ENCODE measurements at regions not wholly inside any gene's neighbourhood (a gene's known extent, or its start where the extent isn't known, plus 50 kb on each side); places are given as distances from the start of the nearest gene placed in this dataset.

GRCh38 chr6:112574190-112574589 is 227.1 kb downstream of the RFPL4B start:
- DNase-seq (ENCODE audit: low read depth): no peak
- no peaks in the 10 kb centered on the region for H3K27me3 ChIP-seq (ENCODE audit: control insufficient read depth, insufficient read depth, low read length)
- TF ChIP-seq, protein P1, sequence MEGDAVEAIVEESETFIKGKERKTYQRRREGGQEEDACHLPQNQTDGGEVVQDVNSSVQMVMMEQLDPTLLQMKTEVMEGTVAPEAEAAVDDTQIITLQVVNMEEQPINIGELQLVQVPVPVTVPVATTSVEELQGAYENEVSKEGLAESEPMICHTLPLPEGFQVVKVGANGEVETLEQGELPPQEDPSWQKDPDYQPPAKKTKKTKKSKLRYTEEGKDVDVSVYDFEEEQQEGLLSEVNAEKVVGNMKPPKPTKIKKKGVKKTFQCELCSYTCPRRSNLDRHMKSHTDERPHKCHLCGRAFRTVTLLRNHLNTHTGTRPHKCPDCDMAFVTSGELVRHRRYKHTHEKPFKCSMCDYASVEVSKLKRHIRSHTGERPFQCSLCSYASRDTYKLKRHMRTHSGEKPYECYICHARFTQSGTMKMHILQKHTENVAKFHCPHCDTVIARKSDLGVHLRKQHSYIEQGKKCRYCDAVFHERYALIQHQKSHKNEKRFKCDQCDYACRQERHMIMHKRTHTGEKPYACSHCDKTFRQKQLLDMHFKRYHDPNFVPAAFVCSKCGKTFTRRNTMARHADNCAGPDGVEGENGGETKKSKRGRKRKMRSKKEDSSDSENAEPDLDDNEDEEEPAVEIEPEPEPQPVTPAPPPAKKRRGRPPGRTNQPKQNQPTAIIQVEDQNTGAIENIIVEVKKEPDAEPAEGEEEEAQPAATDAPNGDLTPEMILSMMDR (IDR thresholded peaks at IDR 0.05; ENCODE audit: insufficient read depth, low read depth, low read length): no peak
- CTCF ChIA-PET: interaction anchor here (1.2 kb wide), 1 partner anchor 24 kb away, joined by 3 read pairs; no protein-coding TSS in a partner anchor
- H3K4me3 ChIP-seq (ENCODE audit: low read depth, low read length): no peak overlapping the region
- no peaks in the 10 kb centered on the region for H3K36me3 ChIP-seq (ENCODE audit: control insufficient read depth, insufficient read depth, low read length)
- POLR2A ChIA-PET: no interaction called here

DNA sequence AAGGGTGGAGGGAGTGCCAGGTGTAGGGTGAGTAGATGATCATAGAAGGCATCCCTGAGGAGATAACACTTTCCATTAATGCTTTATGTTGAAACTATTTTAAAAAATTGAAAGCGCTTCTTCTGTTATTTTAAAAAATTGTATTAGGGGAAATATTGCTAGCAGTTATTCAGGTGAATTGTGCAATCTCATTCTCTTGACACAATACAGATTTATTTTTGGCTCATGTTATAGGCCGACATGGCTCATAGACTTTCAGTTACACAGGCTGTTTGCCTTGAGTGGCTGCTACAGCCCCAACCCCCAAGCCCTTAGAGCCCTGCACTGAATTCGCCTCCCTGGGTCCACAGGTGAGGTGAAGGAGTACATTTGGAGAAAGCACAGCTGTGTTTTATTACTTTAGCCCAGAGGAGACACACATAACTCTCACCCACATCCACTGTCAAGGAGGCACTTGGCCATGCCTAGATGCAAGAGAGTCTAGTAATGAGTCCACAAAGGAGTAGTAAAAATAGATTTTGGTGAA is 228.2 kb downstream of the RFPL4B start:
- CTCF ChIA-PET: interaction anchor here (0.7 to 1.2 kb wide), 2 partner anchors 25 to 187 kb away, joined by 3 read pairs; no protein-coding TSS in a partner anchor
- TF ChIP-seq, protein P1 (IDR thresholded peaks at IDR 0.05; ENCODE audit: insufficient read depth, low read depth, low read length): no peak
- no peak overlapping the region for H3K4me3 ChIP-seq (ENCODE audit: low read depth, low read length)

GRCh38 chr6:112576423-112576822 is 229.3 kb downstream of the RFPL4B start:
- H3K4me3 ChIP-seq (ENCODE audit: low read depth, low read length): no peak overlapping the region
- no peaks in the 10 kb centered on the region for H3K36me3 ChIP-seq (ENCODE audit: control insufficient read depth, insufficient read depth, low read length)
- POLR2A ChIA-PET: no interaction called here
- no peak for DNase-seq (ENCODE audit: low read depth)
- CTCF ChIA-PET: interaction anchor here (1.1 kb wide), 1 partner anchor 10 kb away, joined by 3 read pairs; no protein-coding TSS in a partner anchor
- TF ChIP-seq, protein P1 (IDR thresholded peaks at IDR 0.05; ENCODE audit: insufficient read depth, low read depth, low read length): no peak
- H3K27me3 ChIP-seq (ENCODE audit: control insufficient read depth, insufficient read depth, low read length): no peaks in the 10 kb centered on the region

More for the DNA sequence above, 228.2 kb downstream of the RFPL4B start:
- Histone ChIP-seq H3K36me3 (ENCODE audit: control insufficient read depth, insufficient read depth, low read length) (no peaks in the 10 kb centered on the region), H3K27me3 (ENCODE audit: control insufficient read depth, insufficient read depth, low read length) (no peaks in the 10 kb centered on the region)
- POLR2A ChIA-PET: no interaction called here
- no peak for DNase-seq (ENCODE audit: low read depth)

- ChIA-PET CTCF (no interaction called here), POLR2A (no interaction called here)
These were observed 232.5 kb downstream of the RFPL4B start for GRCh38 chr6:112579601-112580000.

GRCh38 chr6:112581015-112581414 is 233.9 kb downstream of the RFPL4B start:
- ChIA-PET CTCF (interaction anchor here (1.4 kb wide), 1 partner anchor 10 kb away, joined by 5 read pairs; no protein-coding TSS in a partner anchor), POLR2A (interaction anchor here (0.5 kb wide), 1 partner anchor 22 kb away, joined by 3 read pairs; no protein-coding TSS in a partner anchor)
- no peak for DNase-seq (ENCODE audit: low read depth)
- Histone ChIP-seq H3K4me3 (ENCODE audit: low read depth, low read length) (no peak overlapping the region), H3K27me3 (ENCODE audit: control insufficient read depth, insufficient read depth, low read length) (no peaks in the 10 kb centered on the region), H3K36me3 (ENCODE audit: control insufficient read depth, insufficient read depth, low read length) (no peaks in the 10 kb centered on the region)
- TF ChIP-seq, protein P1 (IDR thresholded peaks at IDR 0.05; ENCODE audit: insufficient read depth, low read depth, low read length): no peak

More at GRCh38 chr6:112579601-112580000, 232.5 kb downstream of the RFPL4B start:
- Histone ChIP-seq H3K4me3 (ENCODE audit: low read depth, low read length) (no peak overlapping the region), H3K36me3 (ENCODE audit: control insufficient read depth, insufficient read depth, low read length) (no peaks in the 10 kb centered on the region), H3K27me3 (ENCODE audit: control insufficient read depth, insufficient read depth, low read length) (no peaks in the 10 kb centered on the region)
- no peak for DNase-seq (ENCODE audit: low read depth)
- TF ChIP-seq, protein P1 (IDR thresholded peaks at IDR 0.05; ENCODE audit: insufficient read depth, low read depth, low read length): no peak

All from BJ (cell line).